BJ (cell line): ENCODE measurements at regions not wholly inside any gene's neighbourhood (a gene's known extent, or its start where the extent isn't known, plus 50 kb on each side); places are given as distances from the start of the nearest gene placed in this dataset.
"Not testable (repeated sequence)": the region's sequence is repeated elsewhere in the genome, so short reads cannot be mapped to it uniquely, and the experiment has no call there.

Experiments used
- CTCF ChIA-PET: fragments of 350-600 bp; formaldehyde crosslinking; extraction: SDS; loops from one replicate; lab custom pipeline; 2021; ENCODE audit warnings: antibody characterized with exemption, inconsistent platforms; lab: Yijun Ruan, JAX
- POLR2A ChIA-PET: fragments of 300-600 bp; sonication (Branson Sonifier 250); formaldehyde crosslinking; extraction: SDS; loops from one replicate; lab custom pipeline; 2021; ENCODE audit warnings: antibody characterized with exemption; lab: Charles Lee
- DNase-seq: peaks from one replicate; pipeline ENCODE4 v3.0.0-alpha.2; 2011; ENCODE audit warnings: low read depth
- H3K27me3 ChIP-seq: 2 replicates; pipeline ENCODE4 v1.6.0; 2011; ENCODE audit warnings: low read length; ENCODE audit not compliant: control insufficient read depth, insufficient read depth
- H3K36me3 ChIP-seq: 2 replicates; pipeline ENCODE4 v1.5.1; 2011; ENCODE audit warnings: low read length; ENCODE audit not compliant: control insufficient read depth, insufficient read depth
- H3K4me3 ChIP-seq: 2 replicates; pipeline ENCODE4 v1.5.1; 2011; ENCODE audit warnings: low read depth, mild to moderate bottlenecking, control low read depth, low read length
- TF ChIP-seq, protein P1 (sequence below): IDR thresholded peaks from 2 replicates; pipeline ENCODE4 v1.5.1; 2011; ENCODE audit warnings: low read depth, mild to moderate bottlenecking, control low read depth, inconsistent platforms, low read length, moderate library complexity; ENCODE audit not compliant: insufficient read depth

DNA sequence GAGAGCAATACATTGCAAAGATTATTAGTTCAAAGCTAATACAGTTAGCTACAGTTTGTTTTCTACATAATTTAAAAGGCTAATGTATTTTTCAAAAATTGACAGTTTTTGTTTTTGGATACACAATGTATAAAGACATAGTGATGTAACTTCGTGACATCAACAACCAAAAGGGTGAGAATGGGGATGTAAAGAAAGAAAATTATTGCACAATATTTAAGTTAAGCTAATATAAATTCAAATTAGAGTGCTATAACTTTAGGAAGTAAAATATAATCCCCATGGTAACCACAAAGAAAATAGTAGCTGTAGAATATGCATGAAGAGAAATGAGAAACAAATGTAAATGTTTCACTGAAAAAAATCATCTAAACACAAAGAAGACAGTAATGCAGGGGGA, 334.4 kb upstream of the DEPDC1 start:
- TF ChIP-seq, protein P1, sequence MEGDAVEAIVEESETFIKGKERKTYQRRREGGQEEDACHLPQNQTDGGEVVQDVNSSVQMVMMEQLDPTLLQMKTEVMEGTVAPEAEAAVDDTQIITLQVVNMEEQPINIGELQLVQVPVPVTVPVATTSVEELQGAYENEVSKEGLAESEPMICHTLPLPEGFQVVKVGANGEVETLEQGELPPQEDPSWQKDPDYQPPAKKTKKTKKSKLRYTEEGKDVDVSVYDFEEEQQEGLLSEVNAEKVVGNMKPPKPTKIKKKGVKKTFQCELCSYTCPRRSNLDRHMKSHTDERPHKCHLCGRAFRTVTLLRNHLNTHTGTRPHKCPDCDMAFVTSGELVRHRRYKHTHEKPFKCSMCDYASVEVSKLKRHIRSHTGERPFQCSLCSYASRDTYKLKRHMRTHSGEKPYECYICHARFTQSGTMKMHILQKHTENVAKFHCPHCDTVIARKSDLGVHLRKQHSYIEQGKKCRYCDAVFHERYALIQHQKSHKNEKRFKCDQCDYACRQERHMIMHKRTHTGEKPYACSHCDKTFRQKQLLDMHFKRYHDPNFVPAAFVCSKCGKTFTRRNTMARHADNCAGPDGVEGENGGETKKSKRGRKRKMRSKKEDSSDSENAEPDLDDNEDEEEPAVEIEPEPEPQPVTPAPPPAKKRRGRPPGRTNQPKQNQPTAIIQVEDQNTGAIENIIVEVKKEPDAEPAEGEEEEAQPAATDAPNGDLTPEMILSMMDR, result no peak
- Histone ChIP-seq H3K36me3 (no peaks in the 10 kb centered on the region), H3K27me3 (no peaks in the 10 kb centered on the region), H3K4me3 (no peak overlapping the region)
- DNase-seq, result no peak
- ChIA-PET CTCF (no interaction called here), POLR2A (no interaction called here)

DNA sequence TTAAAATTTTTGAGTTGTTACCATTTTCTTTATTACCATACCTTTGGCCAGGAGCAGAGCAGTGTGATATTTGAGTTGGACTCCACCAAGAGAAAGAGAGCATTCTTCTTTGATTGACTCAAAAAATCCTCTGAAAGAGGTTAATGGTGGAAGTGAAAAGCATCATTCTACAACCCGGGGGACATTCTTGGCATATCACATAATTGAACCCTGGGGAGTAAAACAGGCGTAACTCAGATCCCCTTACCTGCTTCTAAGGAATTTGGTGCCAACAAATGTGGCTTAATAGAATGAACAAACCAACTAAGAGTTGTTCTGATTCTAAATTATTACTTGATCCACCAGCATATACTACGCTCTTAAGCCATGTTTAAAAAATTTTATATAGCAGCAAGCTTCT, 351.1 kb upstream of the DEPDC1 start:
- H3K27me3 ChIP-seq, result no peaks in the 10 kb centered on the region
- POLR2A ChIA-PET, result no interaction called here
- TF ChIP-seq, protein P1, result no peak
- H3K36me3 ChIP-seq, result no peaks in the 10 kb centered on the region
- H3K4me3 ChIP-seq, result no peak overlapping the region
- DNase-seq, result no peak
- CTCF ChIA-PET, result no interaction called here

DNA sequence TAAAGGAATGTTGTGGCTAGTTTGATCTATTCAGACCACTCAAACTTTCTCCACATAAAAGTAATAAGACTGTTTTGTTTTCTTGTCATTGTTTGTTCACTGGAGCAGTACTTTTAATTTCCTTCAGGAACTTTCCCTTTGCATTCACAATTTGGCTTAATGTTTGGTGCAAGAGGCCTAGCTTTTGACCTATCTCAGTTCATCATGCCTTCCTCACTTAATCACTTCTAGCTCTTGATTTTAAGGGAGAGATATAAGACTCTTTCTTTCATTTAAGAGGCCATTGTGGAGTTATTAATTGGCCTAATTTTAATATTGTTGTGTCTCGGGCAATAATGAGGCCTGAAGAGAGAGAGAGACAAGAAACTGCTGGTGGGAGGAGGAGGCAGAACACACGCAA, 371.7 kb upstream of the DEPDC1 start:
- ChIA-PET CTCF (no interaction called here), POLR2A (no interaction called here)
- TF ChIP-seq, protein P1, result no peak
- DNase-seq, result no peak
- Histone ChIP-seq H3K4me3 (no peak overlapping the region), H3K36me3 (no peaks in the 10 kb centered on the region), H3K27me3 (no peaks in the 10 kb centered on the region)

DNA sequence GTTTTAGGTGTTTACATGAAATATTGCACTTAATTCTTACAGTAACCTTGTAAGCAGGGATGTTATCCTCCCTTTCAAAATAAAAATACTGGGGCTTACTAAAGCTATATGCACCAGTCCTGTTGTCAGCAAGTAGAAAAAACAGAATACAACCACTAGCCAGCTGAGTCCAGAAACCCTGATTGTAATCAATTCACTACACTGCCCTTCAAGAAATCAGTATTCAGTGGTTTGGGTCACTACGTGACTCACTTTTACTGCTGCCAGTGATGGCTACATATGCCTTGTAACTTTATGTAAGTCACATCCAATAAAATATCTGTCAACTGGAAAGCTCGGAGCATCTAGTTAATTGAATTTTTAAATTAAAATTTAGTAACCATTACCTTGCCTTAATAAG, 376.3 kb upstream of the DEPDC1 start:
- ChIA-PET CTCF (no interaction called here), POLR2A (no interaction called here)
- Histone ChIP-seq H3K4me3 (no peak overlapping the region), H3K36me3 (no peaks in the 10 kb centered on the region), H3K27me3 (no peaks in the 10 kb centered on the region)
- DNase-seq, result no peak
- TF ChIP-seq, protein P1, result no peak

DNA sequence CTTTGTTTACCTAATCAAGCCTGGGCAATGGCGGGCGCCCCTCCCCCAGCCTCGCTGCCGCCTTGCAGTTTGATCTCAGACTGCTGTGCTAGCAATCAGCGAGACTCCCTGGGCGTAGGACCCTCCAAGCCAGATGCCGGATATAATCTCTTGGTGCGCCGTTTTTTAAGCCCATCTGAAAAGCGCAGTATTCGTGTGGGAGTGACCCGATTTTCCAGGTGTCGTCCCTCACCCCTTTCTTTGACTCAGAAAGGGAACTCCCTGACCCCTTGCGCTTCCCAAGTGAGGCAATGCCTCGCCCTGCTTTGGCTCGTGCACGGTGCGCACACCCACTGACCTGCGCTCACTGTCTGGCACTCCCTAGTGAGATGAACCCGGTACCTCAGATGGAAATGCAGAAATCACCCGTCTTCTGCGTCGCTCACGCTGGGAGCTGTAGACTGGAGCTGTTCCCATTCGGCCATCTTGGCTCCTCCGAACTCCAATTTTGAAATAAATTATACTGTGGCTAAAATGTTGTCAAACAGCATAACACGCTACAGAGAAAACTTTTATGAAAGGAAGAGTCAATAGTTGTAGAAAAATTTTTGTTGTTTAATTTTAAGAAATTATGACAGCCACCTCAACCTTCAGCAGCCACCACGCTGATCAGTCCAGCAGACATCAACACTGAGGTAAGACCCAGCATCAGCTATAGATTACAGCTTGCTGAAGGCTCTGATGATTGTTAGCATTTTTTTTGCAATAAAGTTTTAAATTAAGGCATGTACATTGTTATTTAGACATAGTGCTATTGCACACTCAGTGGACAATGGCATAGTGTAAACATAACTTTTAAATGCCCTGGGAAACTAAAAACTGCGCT, 384.7 kb upstream of the DEPDC1 start:
- DNase-seq, H3K4me3 ChIP-seq, H3K27me3 ChIP-seq, POLR2A ChIA-PET, H3K36me3 ChIP-seq, CTCF ChIA-PET: not testable (repeated sequence)

DNA sequence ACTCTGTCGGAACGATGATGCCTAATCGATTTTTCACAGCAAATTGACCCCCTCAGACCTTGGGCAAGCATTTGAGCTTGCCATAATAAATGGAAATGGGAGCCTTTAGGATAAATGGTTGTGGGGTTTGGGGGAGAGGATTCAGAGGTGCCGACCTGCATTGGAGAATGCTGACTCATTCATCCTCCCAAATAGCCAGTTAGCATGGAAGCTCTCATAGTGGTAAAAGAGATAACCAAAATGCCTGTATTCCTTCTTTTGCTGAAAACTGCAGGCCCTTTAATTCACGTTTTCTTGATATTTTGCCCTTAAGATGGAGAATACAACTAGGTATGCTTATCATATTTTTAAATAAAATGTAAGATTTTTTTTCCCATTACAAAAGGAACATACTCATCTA, 392.6 kb upstream of the DEPDC1 start:
- CTCF ChIA-PET, result no interaction called here

More for the DNA sequence above, 392.6 kb upstream of the DEPDC1 start:
- TF ChIP-seq, protein P1, result no peak
- Histone ChIP-seq H3K27me3 (no peaks in the 10 kb centered on the region), H3K4me3 (no peak overlapping the region), H3K36me3 (no peaks in the 10 kb centered on the region)
- POLR2A ChIA-PET, result no interaction called here
- DNase-seq, result no peak
